PC-9 (cell line): ENCODE measurements at regions not wholly inside any gene's neighbourhood (a gene's known extent, or its start where the extent isn't known, plus 50 kb on each side); places are given as distances from the start of the nearest gene placed in this dataset.

Experiments used
- EZH2 ChIP-seq: fragments of 200-600 bp; sonication (generic); IDR thresholded peaks from 2 replicates; pipeline ENCODE4 v1.8.0; 2017; ENCODE audit warnings: antibody characterized with exemption, low read depth
- TF ChIP-seq, protein P1 (sequence below): fragments of 200-600 bp; sonication (generic); conservative IDR thresholded peaks from 2 replicates; pipeline ENCODE4 v1.6.1; 2017; ENCODE audit warnings: mixed run types, antibody characterized with exemption, mild to moderate bottlenecking, moderate library complexity

DNA sequence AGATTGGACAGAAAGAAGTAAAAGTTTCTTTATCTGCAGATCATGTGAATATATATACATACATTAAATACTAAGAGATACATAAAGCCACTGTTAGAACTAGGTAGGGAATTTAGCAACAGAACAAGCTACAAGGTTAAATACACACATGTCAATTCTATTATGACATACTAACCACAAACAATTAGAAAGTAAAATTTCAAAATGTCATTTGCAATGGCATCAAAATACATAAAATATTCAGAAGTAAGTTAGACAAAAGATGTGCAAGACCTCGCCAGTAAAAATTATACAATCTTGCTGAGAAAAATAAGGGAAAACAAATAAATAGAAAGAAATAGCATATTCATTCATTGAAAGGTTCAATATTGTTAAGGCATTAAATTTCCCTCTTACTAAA, 200.0 kb upstream of the HES1 start:
- TF ChIP-seq, protein P1, sequence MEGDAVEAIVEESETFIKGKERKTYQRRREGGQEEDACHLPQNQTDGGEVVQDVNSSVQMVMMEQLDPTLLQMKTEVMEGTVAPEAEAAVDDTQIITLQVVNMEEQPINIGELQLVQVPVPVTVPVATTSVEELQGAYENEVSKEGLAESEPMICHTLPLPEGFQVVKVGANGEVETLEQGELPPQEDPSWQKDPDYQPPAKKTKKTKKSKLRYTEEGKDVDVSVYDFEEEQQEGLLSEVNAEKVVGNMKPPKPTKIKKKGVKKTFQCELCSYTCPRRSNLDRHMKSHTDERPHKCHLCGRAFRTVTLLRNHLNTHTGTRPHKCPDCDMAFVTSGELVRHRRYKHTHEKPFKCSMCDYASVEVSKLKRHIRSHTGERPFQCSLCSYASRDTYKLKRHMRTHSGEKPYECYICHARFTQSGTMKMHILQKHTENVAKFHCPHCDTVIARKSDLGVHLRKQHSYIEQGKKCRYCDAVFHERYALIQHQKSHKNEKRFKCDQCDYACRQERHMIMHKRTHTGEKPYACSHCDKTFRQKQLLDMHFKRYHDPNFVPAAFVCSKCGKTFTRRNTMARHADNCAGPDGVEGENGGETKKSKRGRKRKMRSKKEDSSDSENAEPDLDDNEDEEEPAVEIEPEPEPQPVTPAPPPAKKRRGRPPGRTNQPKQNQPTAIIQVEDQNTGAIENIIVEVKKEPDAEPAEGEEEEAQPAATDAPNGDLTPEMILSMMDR, result no peak
- no peak for TF ChIP-seq EZH2
